Body of pancreas (tissue), 4 donors: ENCODE measurements at regions not wholly inside any gene's neighbourhood (a gene's known extent, or its start where the extent isn't known, plus 50 kb on each side); places are given as distances from the start of the nearest gene placed in this dataset.

ENCODE experiments used
- ATAC-seq: fragments of 150-250 bp; one replicate; pipeline ENCODE4 v1.9.1; 2016
- DNase-seq, 4 donors: peaks; one replicate each; pipeline ENCODE4 v3.0.0-alpha.2; 2019
- H3K27ac ChIP-seq, 4 donors: fragments of 200-600 bp; sonication (generic); 1 replicate in 3 of 4; 2 replicates in 1 of 4; pipeline versions ENCODE4 v1.5.1 to v1.6.1; 2016 to 2019; ENCODE audit warnings: mild to moderate bottlenecking in 1 of 4, mixed read lengths in 1 of 4, moderate library complexity in 1 of 4
- H3K27me3 ChIP-seq, 2 donors: fragments of 200-600 bp; sonication (generic); one replicate each; pipeline ENCODE4 v1.6.0; 2016; ENCODE audit warnings: mild to moderate bottlenecking in 1 of 2
- H3K36me3 ChIP-seq, 2 donors: fragments of 200-600 bp; sonication (generic); replicated peaks in 1 of 2; 2 replicates each; pipeline ENCODE4 v1.5.1; 2016; ENCODE audit warnings: low read depth in 2 of 2; ENCODE audit not compliant: insufficient read depth in 1 of 2
- H3K4me1 ChIP-seq: fragments of 200-600 bp; sonication (generic); one replicate; pipeline ENCODE4 v1.6.0; 2016
- H3K4me3 ChIP-seq, 2 donors: fragments of 200-600 bp; sonication (generic); 1 replicate in 1 of 2; 2 replicates in 1 of 2; pipeline ENCODE4 v1.5.1; 2016 to 2019
- H3K9me3 ChIP-seq, 3 donors: fragments of 200-600 bp; sonication (generic); 1 replicate in 2 of 3; 2 replicates in 1 of 3; pipeline ENCODE4 v1.5.1; 2016
- CTCF ChIP-seq, 7 experiments: fragments of 450-650 bp in 4 of 7; fragments of 200-600 bp in 3 of 7; sonication (generic) in 3 of 7; IDR thresholded peaks; one replicate each; pipeline ENCODE4 v1.5.1; 2016 to 2019; ENCODE audit warnings: antibody characterized with exemption in 7 of 7
- POLR2A ChIP-seq, 3 donors: fragments of 450-650 bp; IDR thresholded peaks; one replicate each; pipeline ENCODE4 v1.6.1; 2016; ENCODE audit warnings: antibody characterized with exemption in 3 of 3, mild to moderate bottlenecking in 2 of 3
- WGBS, 2 donors: methylation state at CpG; one replicate each; pipeline ENCODE4 v1.1.5; 2017; 5-methylcytosine and 5-hydroxymethylcytosine counted together
- intact Hi-C: fragments of 100-400 bp; cut with DNase I; formaldehyde crosslinking; loops from one replicate; pipeline ENCODE4 v1.15.1; 2023

- ATAC-seq (no peak), DNase-seq (no peak)
- no peaks in the 10 kb centered on the region for H3K9me3 ChIP-seq
- no peaks in the 10 kb centered on the region for H3K4me1 ChIP-seq
- H3K27me3 ChIP-seq, result no peaks in the 10 kb centered on the region
- intact Hi-C loops, result no loop called here
- WGBS, 2 donors, result 62 to 66% methylated on average over 3 of the region's 3 CpGs
- no peak overlapping the region for H3K4me3 ChIP-seq
- no peak overlapping the region for H3K27ac ChIP-seq
- TF ChIP-seq POLR2A (IDR thresholded peaks at IDR 0.05) (no peak), CTCF (IDR thresholded peaks at IDR 0.05) (no peak)
- H3K36me3 ChIP-seq, result no peaks in the 10 kb centered on the region
Observed at GRCh38 chr14:34189866-34190265, 239.0 kb upstream of the EGLN3 start.

- no peaks in the 10 kb centered on the region for H3K9me3 ChIP-seq
- no peak overlapping the region for H3K27ac ChIP-seq
- no peaks in the 10 kb centered on the region for H3K4me1 ChIP-seq
- DNase-seq, result no peak
- H3K36me3 ChIP-seq, result no peaks in the 10 kb centered on the region
- H3K4me3 ChIP-seq, result no peak overlapping the region
- TF ChIP-seq CTCF (IDR thresholded peaks at IDR 0.05) (no peak), POLR2A (IDR thresholded peaks at IDR 0.05) (no peak)
- 85 to 86% methylated on average over 3 of the region's 3 CpGs for WGBS, 2 donors
- ATAC-seq, result no peak
- no peaks in the 10 kb centered on the region for H3K27me3 ChIP-seq
- intact Hi-C loops, result no loop called here
Observed at GRCh38 chr14:34187519-34188044, 236.7 kb upstream of the EGLN3 start.

- no peaks in the 10 kb centered on the region for H3K4me1 ChIP-seq
- intact Hi-C loops, result no loop called here
- no peaks in the 10 kb centered on the region for H3K9me3 ChIP-seq
- no peak for DNase-seq
- H3K27ac ChIP-seq, result no peak overlapping the region
- H3K4me3 ChIP-seq, result no peak overlapping the region
- H3K27me3 ChIP-seq, result no peaks in the 10 kb centered on the region
- TF ChIP-seq CTCF (IDR thresholded peaks at IDR 0.05), result no peak
- TF ChIP-seq POLR2A (IDR thresholded peaks at IDR 0.05), result no peak
- ATAC-seq, result no peak
- no peaks in the 10 kb centered on the region for H3K36me3 ChIP-seq
- 50 to 55% methylated on average over 3 of the region's 3 CpGs for WGBS, 2 donors
Observed at GRCh38 chr14:34187061-34187460, 236.2 kb upstream of the EGLN3 start.

GRCh38 chr14:34184126-34184525 lies 233.3 kb upstream of the EGLN3 start:
- no peak for ATAC-seq
- no peak for DNase-seq
- no peak for TF ChIP-seq POLR2A (IDR thresholded peaks at IDR 0.05)
- no peaks in the 10 kb centered on the region for H3K4me1 ChIP-seq
- WGBS, 2 donors, result 90 to 97% methylated on average over 2 of the region's 2 CpGs
- H3K27me3 ChIP-seq, result no peaks in the 10 kb centered on the region
- H3K4me3 ChIP-seq, result no peak overlapping the region
- no peaks in the 10 kb centered on the region for H3K36me3 ChIP-seq
- no peak overlapping the region for H3K27ac ChIP-seq
- intact Hi-C loops, result no loop called here
- H3K9me3 ChIP-seq, result no peaks in the 10 kb centered on the region

- H3K4me3 ChIP-seq, result no peak overlapping the region
- H3K4me1 ChIP-seq, result no peaks in the 10 kb centered on the region
- H3K27me3 ChIP-seq, result no peaks in the 10 kb centered on the region
- no peaks in the 10 kb centered on the region for H3K9me3 ChIP-seq
- TF ChIP-seq POLR2A (IDR thresholded peaks at IDR 0.05) (no peak), CTCF (IDR thresholded peaks at IDR 0.05) (no peak)
- DNase-seq (no peak), ATAC-seq (no peak)
- intact Hi-C loops, result no loop called here
- H3K36me3 ChIP-seq, result no peaks in the 10 kb centered on the region
- H3K27ac ChIP-seq, result no peak overlapping the region
- 79 to 85% methylated on average over 7 of the region's 7 CpGs for WGBS, 2 donors
Observed at GRCh38 chr14:34183478-34183877, 232.6 kb upstream of the EGLN3 start.
